ENCODE measurements at regions not wholly inside any gene's neighbourhood (a gene's known extent, or its start where the extent isn't known, plus 50 kb on each side); places are given as distances from the start of the nearest gene placed in this dataset.
"Not testable (repeated sequence)": the region's sequence is repeated elsewhere in the genome, so short reads cannot be mapped to it uniquely, and the experiment has no call there.

GRCh38 chr4:124459196-124459940 is 253.2 kb downstream of the ANKRD50 start:
- DNase-seq: no peak

DNA sequence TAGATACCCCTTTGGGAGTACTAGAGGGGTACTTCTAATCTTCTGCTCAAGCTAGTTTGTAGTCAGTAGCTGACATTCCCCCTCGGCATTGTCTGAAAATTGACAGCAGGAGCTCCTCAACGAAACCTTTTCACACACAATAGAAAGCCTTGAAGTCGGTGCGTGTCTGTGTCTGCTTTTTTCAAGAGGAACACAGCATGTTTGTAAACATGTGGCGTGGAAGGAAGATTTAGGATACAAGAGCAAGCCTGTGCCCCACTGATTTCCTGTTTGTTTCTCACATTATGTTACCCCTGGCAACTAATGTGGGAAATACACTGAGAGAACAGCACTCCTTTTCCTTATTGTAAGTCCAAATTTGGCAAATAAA is 252.6 kb downstream of the ANKRD50 start:
- no peak for DNase-seq

DNA sequence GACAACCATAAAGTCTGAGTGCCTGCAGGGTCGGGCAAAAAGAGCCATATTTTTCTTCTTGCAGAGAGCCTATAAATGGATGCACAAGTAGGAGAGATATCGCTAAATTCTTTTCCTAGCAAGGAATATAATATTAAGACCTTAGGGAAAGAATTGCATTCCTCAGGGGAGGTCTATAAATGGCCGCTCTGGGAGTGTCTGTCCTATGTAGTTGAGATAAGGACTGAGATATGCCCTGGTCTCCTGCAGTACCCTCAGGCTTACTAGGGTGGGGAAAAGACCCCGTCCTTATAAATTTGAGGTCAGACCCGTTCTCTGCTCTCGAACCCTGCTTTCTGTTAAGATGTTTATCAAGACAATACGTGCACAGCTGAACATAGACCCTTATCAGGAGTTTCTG is 250.9 kb downstream of the ANKRD50 start:
- DNase-seq: not testable (repeated sequence)

GRCh38 chr4:124462954-124463828 is 249.3 kb downstream of the ANKRD50 start:
- DNase-seq: no peak

GRCh38 chr4:124464836-124465235 is 247.7 kb downstream of the ANKRD50 start:
- no peak for DNase-seq

DNA sequence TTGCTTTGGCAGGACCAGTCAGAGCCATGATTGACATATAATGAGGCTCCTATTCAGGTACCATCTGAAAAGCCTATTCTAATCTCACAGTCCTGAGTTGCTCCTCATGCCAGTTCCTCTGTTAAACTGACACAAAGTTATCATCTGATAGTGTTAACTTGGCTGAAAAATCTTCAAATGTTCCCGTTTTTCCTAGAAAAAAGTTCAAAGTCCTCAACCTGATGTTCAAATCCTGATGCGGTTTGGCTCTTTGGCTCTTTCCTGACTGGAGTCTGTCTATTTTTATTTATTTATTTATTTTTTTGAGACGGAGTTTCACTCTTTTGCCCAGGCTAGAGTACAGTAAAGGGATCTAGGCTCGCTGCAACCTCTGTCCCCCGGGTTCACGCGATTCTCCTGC is 244.2 kb downstream of the ANKRD50 start:
- DNase-seq: no peak

GRCh38 chr4:124469981-124470380 is 242.6 kb downstream of the ANKRD50 start:
- DNase-seq: no peak

GRCh38 chr4:124478470-124478869 is 234.1 kb downstream of the ANKRD50 start:
- peak; percentile 10 for DNase-seq

GRCh38 chr4:124480061-124480460 is 232.5 kb downstream of the ANKRD50 start:
- DNase-seq: no peak

DNA sequence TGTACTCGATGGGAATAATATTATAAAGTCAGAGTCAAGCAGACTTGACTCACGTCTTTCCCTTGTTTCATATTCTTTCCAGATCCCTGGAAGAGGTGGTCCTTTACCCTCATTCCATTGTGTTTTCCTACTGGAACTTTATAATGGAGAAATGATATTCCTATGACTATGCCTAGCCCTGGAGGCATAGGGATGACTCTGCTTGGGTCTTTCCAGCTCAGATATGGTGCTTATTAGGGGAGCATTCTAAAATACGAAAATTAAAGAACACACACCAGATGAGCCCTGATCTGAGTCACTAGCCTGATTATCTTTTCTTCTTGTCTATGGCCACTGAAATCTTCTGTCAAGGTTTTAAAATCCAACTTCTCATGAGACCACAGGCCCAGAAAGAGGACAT is 231.4 kb downstream of the ANKRD50 start:
- no peak for DNase-seq

- no peak for DNase-seq
Observed at GRCh38 chr4:124483048-124483906, 229.3 kb downstream of the ANKRD50 start.

DNA sequence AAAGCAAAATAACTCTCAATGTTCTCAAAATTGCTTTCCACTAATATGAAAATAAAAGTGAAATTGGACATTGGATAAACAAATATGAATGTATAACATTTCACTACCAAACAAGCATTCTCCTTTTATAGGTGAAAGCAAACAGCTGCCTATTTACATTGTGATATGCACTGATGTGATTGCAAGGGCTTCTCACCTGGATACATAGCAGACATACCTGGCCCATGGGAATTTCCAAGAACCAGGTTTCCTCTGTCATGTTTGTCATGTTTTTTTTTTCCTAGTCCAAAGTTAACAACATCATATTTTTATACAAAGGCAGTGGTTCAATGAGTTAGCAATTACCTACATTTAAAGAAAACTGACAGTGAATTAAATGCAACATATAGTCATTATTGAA is 228.5 kb downstream of the ANKRD50 start:
- no peak for DNase-seq

GRCh38 chr4:124484940-124485339 is 227.6 kb downstream of the ANKRD50 start:
- no peak for DNase-seq

DNA sequence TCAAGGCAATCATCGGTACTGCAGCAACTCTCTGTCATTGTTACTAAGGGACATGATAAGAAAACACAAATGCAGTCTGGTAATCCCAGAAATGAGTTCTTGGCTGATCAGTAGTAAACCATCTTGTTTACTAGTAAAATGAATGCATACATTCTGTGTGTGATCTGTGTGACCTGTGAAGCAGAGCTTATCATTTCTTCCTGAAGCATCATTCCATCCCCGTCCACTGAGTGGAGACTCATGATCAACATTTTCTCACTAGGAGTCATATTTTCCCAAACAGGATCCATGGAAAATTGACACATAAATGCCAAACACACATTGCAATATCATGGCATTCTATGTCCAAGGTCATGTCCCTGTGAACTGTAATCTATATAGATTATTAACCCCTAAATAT is 226.1 kb downstream of the ANKRD50 start:
- DNase-seq: no peak

DNA sequence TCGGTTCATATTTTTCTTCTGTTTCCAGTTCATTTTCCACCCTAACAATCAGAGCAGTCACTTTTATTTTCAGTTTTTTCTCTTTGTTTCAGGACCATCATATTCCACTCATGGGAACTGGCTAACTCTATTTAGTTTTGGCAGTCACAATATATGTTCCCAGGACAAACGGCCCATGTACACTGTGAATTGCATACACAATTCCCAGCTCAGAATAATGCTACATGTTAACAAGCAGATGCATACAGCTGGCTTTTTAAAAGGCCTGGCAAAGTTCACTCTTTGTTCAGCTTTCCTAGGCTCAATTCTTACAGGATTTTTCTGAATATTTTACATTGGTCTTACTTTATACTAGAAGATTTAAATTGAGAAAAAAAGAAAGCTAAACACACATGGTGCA is 224.9 kb downstream of the ANKRD50 start:
- DNase-seq: no peak

- no peak for DNase-seq
Observed at GRCh38 chr4:124491361-124492145, 221.0 kb downstream of the ANKRD50 start.

DNA sequence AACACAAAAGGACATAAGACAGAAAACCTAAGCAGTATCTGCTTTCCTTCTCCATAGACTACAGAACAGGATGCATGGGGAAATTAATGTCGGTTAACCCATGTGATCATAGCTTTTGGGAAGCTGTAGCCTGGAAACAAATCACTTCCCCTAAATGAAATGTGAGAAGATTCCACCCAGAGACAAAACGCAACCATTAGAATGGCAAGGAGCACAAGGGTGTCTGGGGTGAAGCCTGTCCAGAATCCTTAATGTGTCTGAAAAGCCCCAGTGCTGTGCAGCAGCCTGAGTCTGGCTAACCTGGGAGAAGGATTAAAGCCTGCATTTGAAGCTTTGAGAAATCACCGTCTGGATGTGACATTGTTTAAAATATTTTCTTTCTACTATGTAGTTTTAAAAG is 213.3 kb downstream of the ANKRD50 start:
- DNase-seq: no peak

DNA sequence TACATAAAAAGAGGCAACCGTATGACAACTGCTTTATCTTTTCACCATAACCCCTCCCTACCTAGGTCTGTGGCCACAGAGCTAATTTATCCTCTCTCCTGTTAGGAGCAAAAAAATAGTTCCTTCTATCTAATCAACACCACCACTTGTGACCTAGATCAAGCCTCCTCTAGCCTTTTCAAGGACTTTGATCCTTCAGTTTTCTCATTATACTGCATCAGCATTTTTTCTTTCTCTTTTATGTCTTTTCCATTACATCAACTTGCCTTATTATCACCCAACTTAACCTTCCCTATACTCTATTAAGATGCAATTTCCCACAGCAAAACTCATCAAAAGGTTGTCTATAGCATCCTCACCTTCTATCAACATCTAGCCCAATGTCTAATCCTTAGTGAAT is 211.0 kb downstream of the ANKRD50 start:
- no peak for DNase-seq

- DNase-seq: no peak
Observed at GRCh38 chr4:124504431-124504830, 208.1 kb downstream of the ANKRD50 start.

GRCh38 chr4:124505211-124505610 is 207.3 kb downstream of the ANKRD50 start:
- DNase-seq: no peak

DNA sequence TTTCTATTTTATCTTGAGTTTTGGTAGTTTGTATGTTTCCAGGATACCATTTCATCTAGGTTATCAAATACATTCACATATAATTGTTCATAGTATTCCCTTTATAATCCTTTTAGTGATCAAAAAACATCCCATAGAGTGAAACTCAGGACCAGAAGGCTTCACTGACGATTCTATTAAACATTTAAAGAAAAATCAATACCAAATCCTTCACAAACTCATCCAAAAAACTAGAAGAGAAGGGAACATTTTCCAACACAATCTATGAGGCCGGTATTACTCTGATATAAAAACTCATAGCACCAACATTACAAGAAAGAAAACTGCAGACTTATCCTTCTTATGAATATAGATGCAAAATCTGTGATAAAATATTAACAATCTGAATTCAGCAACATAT is 203.4 kb downstream of the ANKRD50 start:
- no peak for DNase-seq

DNA sequence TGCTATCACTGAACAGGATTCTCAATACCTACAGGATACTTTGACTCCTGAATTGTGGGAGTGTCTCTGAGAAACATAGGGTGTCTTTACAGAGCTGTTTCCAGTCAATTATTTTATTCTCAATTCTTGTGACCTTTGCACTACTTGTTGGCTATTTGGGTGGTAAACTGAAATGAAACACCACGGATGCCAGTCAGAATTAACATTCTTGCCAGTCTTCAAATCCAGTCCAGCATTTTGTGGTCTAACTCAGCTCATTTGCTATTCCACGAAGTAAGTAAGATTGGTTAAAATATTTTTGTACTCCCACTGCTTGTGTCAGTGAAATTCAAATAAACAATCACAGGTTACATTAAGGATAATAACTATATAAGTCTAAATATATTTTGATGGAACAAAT is 197.9 kb downstream of the ANKRD50 start:
- DNase-seq: no peak

DNA sequence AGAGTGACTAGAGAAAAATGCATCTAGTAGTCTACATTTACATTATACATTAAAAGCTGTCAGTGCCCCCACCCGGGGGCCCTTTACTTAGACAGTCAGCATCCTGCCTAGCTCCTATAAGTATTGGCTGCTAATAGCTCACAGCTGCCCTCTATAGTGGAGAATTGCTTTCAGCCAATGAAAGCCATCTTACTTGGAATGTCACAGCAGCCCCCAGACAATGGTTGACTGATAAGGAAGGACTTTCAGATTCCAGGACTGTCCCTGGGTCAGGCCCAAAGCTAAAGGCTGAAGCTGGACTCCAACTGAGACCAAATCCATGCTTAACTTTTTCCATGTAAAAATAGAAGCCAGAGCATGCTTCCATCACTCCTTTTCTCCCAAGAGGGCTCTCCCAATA is 196.9 kb downstream of the ANKRD50 start:
- DNase-seq: no peak

Measured in NCI-H226 (cell line).